ENCODE measurements at regions not wholly inside any gene's neighbourhood (a gene's known extent, or its start where the extent isn't known, plus 50 kb on each side); places are given as distances from the start of the nearest gene placed in this dataset.

DNA sequence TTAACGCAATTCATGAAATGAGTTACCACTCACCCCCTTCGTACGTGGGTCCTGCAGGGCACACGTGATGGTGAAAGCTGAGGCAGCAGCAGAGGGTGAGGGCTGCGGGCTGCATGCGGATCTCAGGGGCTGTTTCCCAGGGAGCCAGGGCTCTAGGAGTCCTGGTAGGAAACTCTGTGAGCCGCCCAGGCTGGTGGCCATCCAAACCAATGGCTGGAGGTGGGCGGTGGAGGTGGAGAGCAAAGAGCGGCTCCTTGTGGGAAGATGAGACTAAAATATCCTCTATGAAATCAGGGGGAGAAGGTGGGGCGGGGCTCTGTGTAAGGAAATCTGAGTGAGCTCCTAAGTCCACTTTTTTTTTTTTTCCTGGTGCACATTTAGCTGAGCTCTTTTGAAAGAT is 120.1 kb upstream of the SLC1A4 start (continued):
- TF ChIP-seq, protein P1, sequence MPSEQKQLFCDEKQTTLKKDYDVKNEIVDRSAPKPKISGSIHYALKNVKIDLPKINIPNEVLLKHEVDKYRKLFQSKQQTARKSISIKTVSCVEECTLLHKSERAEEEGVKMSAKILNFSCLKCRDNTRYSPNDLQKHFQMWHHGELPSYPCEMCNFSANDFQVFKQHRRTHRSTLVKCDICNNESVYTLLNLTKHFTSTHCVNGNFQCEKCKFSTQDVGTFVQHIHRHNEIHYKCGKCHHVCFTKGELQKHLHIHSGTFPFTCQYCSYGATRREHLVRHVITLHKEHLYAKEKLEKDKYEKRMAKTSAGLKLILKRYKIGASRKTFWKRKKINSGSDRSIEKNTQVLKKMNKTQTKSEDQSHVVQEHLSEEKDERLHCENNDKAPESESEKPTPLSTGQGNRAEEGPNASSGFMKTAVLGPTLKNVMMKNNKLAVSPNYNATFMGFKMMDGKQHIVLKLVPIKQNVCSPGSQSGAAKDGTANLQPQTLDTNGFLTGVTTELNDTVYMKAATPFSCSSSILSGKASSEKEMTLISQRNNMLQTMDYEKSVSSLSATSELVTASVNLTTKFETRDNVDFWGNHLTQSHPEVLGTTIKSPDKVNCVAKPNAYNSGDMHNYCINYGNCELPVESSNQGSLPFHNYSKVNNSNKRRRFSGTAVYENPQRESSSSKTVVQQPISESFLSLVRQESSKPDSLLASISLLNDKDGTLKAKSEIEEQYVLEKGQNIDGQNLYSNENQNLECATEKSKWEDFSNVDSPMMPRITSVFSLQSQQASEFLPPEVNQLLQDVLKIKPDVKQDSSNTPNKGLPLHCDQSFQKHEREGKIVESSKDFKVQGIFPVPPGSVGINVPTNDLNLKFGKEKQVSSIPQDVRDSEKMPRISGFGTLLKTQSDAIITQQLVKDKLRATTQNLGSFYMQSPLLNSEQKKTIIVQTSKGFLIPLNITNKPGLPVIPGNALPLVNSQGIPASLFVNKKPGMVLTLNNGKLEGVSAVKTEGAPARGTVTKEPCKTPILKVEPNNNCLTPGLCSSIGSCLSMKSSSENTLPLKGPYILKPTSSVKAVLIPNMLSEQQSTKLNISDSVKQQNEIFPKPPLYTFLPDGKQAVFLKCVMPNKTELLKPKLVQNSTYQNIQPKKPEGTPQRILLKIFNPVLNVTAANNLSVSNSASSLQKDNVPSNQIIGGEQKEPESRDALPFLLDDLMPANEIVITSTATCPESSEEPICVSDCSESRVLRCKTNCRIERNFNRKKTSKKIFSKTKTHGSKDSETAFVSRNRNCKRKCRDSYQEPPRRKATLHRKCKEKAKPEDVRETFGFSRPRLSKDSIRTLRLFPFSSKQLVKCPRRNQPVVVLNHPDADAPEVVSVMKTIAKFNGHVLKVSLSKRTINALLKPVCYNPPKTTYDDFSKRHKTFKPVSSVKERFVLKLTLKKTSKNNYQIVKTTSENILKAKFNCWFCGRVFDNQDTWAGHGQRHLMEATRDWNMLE (tag by site-specific recombination; conservative IDR thresholded peaks at IDR 0.05; ENCODE audit: low read depth) = no peak
- TF ChIP-seq ZNF202 (tag by site-specific recombination; IDR thresholded peaks at IDR 0.05; ENCODE audit: borderline replicate concordance) (no peak), MYNN (tag by site-specific recombination; IDR thresholded peaks at IDR 0.05; ENCODE audit: borderline replicate concordance) (no peak), ZFP41 (tag by site-specific recombination; IDR thresholded peaks at IDR 0.05; ENCODE audit: borderline replicate concordance) (no peak), ZNF777 (tag by site-specific recombination; IDR thresholded peaks at IDR 0.05; ENCODE audit: borderline replicate concordance) (no peak), KLF16 (tag by site-specific recombination; IDR thresholded peaks at IDR 0.05) (no peak)
- TF ChIP-seq, protein P2, sequence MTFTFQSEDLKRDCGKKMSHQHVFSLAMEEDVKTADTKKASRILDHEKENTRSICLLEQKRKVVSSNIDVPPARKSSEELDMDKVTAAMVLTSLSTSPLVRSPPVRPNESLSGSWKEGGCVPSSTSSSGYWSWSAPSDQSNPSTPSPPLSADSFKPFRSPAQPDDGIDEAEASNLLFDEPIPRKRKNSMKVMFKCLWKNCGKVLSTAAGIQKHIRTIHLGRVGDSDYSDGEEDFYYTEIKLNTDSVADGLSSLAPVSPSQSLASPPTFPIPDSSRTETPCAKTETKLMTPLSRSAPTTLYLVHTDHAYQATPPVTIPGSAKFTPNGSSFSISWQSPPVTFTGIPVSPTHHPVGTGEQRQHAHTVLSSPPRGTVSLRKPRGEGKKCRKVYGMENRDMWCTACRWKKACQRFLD (tag by site-specific recombination; IDR thresholded peaks at IDR 0.05) = no peak

DNA sequence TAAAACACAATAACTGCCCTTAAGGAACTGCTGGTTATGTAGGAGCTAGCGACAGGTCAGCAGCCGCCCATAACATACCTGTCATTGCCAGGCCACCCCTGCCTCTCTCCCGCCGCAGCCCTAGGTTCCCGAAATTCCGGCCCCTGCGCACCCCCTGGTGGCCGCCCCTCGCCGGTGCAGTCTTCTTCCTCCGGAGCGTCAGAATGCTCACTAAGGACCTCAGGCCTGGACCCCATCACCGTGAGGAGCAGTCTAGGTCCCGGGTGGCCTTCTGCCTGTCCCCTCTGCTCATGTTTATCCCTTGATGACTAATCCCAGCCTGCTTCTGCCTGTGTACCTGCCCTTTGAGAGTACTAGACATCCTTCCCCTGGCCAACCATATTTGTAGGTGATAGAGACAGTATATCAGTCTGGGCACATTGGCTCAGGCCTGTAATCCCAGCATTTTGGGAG is 115.7 kb upstream of the SLC1A4 start:
- no peak overlapping the region for H3K4me3 ChIP-seq (ENCODE audit: low read depth, low read length)
- H3K27ac ChIP-seq (ENCODE audit: extremely low read depth, low read depth, low read length) = no peak overlapping the region
- ChIA-PET CTCF (interaction anchor here (0.7 to 2.1 kb wide), 18 partner anchors 30 to 543 kb away, joined by 3 to 11 read pairs (median 5); no protein-coding TSS in a partner anchor), POLR2A (no interaction called here)
- H3K4me1 ChIP-seq (ENCODE audit: control insufficient read depth, insufficient read depth, low read length) = no peaks in the 10 kb centered on the region
- H3K9me3 ChIP-seq (ENCODE audit: control insufficient read depth, insufficient read depth, low read depth, low read length) = no peaks in the 10 kb centered on the region
- TF ChIP-seq ZNF138 (tag by site-specific recombination; IDR thresholded peaks at IDR 0.05; ENCODE audit: borderline replicate concordance) (no peak), ZNF354C (tag by site-specific recombination; IDR thresholded peaks at IDR 0.05; ENCODE audit: borderline replicate concordance, low read depth) (no peak), ZNF473 (tag by site-specific recombination; IDR thresholded peaks at IDR 0.05) (no peak), KLF10 (tag by site-specific recombination; IDR thresholded peaks at IDR 0.05) (no peak), ZXDB (tag by site-specific recombination; IDR thresholded peaks at IDR 0.05) (no peak), ZNF311 (tag by site-specific recombination; IDR thresholded peaks at IDR 0.05; ENCODE audit: borderline replicate concordance) (no peak), ZNF121 (tag by site-specific recombination; IDR thresholded peaks at IDR 0.05) (0 out of 2 replicates have a peak, but pooled peaks have one; percentile 12), ZNF335 (tag by site-specific recombination; conservative IDR thresholded peaks at IDR 0.05) (peak; percentile 94), SCRT2 (tag by site-specific recombination; IDR thresholded peaks at IDR 0.05) (peak; percentile 21; the same call in 1 of the 2 replicates), ZBTB17 (tag by site-specific recombination; IDR thresholded peaks at IDR 0.05) (peak; percentile 37; the same call in 1 of the 2 replicates), MYNN (tag by site-specific recombination; IDR thresholded peaks at IDR 0.05; ENCODE audit: borderline replicate concordance) (no peak), RBAK (tag by site-specific recombination; IDR thresholded peaks at IDR 0.05) (no peak), SP7 (tag by site-specific recombination; IDR thresholded peaks at IDR 0.05) (0 out of 2 replicates have a peak, but pooled peaks have one; percentile 20), ZNF654 (tag by site-specific recombination; IDR thresholded peaks at IDR 0.05; ENCODE audit: low read depth) (peak; percentile 58)
- TF ChIP-seq, protein P3, sequence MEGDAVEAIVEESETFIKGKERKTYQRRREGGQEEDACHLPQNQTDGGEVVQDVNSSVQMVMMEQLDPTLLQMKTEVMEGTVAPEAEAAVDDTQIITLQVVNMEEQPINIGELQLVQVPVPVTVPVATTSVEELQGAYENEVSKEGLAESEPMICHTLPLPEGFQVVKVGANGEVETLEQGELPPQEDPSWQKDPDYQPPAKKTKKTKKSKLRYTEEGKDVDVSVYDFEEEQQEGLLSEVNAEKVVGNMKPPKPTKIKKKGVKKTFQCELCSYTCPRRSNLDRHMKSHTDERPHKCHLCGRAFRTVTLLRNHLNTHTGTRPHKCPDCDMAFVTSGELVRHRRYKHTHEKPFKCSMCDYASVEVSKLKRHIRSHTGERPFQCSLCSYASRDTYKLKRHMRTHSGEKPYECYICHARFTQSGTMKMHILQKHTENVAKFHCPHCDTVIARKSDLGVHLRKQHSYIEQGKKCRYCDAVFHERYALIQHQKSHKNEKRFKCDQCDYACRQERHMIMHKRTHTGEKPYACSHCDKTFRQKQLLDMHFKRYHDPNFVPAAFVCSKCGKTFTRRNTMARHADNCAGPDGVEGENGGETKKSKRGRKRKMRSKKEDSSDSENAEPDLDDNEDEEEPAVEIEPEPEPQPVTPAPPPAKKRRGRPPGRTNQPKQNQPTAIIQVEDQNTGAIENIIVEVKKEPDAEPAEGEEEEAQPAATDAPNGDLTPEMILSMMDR (tag by site-specific recombination; IDR thresholded peaks at IDR 0.05) = peak; percentile 91
- TF ChIP-seq, protein P4, sequence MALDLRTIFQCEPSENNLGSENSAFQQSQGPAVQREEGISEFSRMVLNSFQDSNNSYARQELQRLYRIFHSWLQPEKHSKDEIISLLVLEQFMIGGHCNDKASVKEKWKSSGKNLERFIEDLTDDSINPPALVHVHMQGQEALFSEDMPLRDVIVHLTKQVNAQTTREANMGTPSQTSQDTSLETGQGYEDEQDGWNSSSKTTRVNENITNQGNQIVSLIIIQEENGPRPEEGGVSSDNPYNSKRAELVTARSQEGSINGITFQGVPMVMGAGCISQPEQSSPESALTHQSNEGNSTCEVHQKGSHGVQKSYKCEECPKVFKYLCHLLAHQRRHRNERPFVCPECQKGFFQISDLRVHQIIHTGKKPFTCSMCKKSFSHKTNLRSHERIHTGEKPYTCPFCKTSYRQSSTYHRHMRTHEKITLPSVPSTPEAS (tag by site-specific recombination; IDR thresholded peaks at IDR 0.05) = no peak
- TF ChIP-seq, protein P5, sequence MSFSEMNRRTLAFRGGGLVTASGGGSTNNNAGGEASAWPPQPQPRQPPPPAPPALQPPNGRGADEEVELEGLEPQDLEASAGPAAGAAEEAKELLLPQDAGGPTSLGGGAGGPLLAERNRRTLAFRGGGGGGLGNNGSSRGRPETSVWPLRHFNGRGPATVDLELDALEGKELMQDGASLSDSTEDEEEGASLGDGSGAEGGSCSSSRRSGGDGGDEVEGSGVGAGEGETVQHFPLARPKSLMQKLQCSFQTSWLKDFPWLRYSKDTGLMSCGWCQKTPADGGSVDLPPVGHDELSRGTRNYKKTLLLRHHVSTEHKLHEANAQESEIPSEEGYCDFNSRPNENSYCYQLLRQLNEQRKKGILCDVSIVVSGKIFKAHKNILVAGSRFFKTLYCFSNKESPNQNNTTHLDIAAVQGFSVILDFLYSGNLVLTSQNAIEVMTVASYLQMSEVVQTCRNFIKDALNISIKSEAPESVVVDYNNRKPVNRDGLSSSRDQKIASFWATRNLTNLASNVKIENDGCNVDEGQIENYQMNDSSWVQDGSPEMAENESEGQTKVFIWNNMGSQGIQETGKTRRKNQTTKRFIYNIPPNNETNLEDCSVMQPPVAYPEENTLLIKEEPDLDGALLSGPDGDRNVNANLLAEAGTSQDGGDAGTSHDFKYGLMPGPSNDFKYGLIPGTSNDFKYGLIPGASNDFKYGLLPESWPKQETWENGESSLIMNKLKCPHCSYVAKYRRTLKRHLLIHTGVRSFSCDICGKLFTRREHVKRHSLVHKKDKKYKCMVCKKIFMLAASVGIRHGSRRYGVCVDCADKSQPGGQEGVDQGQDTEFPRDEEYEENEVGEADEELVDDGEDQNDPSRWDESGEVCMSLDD (tag by site-specific recombination; IDR thresholded peaks at IDR 0.05) = 0 out of 2 replicates have a peak, but pooled peaks have one; percentile 19
- no peaks in the 10 kb centered on the region for H3K36me3 ChIP-seq (ENCODE audit: control insufficient read depth in 2 of 2, insufficient read depth in 1 of 2, low read length in 2 of 2)

Measured in HEK293 (cell line).